HT1080 (cell line): ENCODE measurements at regions not wholly inside any gene's neighbourhood (a gene's known extent, or its start where the extent isn't known, plus 50 kb on each side); places are given as distances from the start of the nearest gene placed in this dataset.

ENCODE experiments used
- DNase-seq: peaks from one replicate; pipeline ENCODE4 v3.0.0-alpha.2; 2015; ENCODE audit warnings: low read depth

DNA sequence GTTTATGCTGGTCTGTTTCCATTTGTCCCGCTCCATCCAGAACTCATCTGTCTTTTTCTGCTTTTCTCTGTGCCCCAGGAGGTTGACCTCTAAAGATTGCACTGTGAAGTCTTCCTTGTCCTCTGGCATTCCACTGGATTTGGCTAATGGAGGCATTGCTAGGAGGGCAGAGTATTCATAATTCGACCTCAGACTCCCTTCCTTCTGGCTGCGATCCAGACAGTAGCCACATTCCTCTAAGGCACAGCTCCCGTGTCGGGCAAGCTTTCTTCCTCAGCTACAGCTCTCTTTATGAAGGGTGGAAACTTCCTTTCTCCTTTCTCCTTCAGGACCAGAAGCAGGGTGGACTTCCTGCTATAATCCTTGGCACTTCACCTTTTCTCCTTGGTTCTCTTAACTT is 175.9 kb downstream of the BAMBI start:
- no peak for DNase-seq

DNA sequence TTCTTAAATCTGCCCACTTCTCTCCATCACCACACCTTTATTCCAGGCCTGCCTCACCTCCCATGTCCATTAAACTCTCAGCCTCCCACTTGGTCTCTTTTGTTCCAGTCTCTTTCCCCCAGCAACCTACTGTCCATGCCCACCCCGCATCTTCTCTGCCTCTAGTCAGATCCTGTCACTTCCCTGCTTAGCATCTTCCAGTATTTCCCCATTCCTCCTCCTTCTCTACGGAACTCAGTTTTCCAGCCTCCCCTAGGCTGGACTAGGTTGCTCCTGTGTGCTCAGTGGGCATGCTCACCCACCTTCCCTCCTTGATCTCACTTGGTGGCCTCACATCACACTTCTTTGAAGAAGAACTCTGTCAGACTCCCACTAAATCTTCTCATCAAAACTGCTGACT is 179.8 kb downstream of the BAMBI start:
- DNase-seq, result no peak

DNA sequence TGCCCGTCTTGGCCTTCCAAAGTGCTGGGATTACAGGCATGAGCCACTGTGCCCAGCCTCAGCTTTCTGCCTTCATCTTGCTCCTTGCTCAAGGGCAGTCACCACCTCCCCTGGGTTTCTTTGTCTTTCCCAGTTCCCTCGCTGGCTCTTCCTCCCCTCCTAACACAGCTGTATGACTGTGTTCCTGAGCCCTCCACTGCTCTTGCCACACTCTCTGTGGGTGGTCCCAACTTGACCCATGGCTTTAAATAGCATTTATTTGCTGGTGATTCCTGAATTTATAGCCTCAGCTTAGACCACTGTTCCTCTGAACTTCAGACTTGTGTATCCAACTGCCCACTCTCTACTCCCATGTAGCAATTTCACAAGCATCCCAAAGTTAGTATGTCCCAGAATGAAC is 181.3 kb downstream of the BAMBI start:
- no peak for DNase-seq

DNA sequence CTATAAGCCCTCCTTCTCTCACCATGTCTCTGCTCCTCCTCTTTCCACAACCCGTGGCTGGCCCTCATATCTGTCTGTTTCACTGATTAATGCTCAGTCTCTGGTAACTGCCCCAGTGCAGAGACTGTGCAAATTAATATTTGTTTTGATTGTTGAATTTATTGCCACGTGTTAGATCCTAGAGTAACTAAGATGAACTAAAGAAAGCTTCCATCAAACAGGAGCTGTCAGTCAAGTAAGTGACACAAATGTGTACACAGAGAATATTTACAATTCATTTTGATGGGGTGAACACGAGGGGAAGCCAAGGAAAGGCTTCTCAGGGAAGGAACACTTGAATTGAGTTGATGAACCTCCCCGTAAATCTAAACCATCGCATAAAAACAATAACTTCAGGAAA is 182.5 kb downstream of the BAMBI start:
- DNase-seq, result no peak

DNA sequence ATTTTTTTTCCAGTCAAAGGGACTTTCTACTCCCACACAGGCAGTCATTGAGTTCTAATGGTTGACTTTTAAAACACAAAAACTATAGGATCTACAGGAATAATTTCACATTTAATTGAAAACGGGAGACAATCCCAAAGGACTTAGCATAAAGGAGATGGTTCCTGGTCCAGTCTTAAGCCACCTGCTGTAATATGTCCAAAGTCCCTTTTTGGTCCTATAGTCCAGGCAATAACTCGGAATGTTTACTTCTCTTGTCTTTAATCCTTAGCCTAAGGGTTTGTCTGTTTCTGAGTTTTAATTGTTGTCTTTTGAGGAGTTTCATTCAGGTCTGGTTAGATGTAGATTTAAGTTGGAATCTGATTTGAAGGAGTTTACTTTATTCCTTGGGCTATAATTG is 184.9 kb downstream of the BAMBI start:
- DNase-seq, result no peak

DNA sequence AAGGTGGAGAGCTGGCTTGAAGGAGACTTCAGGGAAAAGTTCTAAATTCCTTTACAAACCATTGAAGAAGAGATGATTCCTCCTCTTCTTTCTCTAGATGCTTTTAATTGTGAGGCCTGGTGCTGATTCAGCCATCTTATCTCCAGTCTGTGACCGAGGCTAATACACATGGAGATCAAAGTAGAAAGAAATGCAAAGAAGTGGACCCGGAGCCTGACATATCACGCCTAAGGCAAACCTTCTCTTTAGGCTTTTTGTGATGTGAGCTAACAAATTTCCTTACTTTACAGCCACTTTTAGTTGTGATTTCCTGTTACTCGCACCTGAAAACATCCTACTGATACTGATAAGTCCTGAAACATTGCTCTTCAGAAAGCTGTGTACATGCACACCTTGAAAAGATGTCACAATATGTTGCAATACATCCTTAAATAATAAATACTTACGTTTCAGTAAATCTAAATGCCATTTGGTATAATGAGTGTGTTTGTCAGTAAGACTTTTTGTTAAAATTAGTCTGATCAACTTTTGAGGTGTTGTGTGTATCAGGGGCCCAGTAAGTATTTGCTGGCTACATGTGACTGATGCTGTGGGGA is 192.4 kb downstream of the BAMBI start:
- DNase-seq, result no peak

DNA sequence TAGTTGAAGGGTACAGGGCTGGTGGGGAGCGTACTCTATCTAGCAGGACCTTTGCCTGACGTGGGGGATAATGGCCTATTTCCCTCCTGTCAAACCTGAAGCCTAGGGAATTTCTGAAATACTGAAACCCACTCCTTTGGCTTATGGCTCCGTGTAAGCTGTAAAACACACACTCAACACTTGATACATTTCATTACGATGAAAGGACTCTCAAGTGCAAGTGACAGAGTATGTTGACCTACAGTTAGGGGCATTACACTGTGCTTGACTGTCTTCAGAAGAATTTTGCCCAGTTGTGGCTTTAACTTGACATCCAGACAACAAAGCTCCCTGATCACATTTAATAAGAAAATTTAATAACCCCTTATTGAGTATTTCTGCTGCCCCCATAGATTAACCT is 194.3 kb downstream of the BAMBI start:
- DNase-seq, result no peak

DNA sequence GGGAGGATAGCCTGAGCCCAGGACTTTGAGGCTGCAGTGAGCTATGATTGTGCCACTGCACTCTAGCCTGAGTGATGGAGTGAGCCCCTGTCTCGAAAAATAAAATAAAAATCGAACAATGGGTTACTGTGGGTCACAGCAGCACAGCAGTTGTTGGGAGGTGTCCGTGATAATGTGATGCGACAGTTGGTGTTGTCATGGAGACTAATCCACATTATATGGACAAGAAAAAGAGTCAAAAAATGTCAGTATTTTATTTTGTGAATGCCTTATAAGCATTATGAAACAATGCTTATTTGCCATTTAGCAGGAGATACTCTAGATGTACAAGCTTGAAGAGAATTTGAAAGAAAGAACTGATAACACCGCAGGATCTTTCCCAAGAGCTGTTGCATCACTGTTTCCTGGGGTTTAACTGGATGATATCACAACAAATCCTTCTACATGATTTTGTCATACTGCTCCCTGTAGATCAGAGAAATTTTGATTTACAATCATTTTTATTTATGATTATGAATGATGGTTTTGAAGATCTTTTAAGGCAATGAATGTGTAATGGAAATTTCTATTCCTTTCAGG is 195.4 kb downstream of the BAMBI start:
- no peak for DNase-seq

DNA sequence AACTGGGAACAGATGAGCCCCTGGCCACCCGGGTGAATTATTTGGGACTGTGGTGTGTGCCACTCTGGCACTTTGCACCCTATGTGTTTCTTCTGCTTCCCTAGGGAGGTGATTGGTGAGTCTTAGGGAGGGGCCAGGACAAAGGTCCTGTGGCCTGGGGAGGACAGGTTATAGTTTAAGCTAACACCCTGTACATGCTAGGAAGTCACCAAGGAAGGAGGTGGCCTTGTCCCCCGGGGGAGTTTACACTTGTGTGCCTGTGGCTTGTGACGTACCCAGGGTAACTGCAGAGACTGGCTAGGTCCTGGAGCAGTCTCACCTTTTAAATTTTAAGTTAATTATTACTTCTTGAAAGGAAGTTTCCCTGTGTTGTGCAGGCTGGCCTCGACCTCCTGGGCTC is 196.2 kb downstream of the BAMBI start:
- DNase-seq, result no peak

DNA sequence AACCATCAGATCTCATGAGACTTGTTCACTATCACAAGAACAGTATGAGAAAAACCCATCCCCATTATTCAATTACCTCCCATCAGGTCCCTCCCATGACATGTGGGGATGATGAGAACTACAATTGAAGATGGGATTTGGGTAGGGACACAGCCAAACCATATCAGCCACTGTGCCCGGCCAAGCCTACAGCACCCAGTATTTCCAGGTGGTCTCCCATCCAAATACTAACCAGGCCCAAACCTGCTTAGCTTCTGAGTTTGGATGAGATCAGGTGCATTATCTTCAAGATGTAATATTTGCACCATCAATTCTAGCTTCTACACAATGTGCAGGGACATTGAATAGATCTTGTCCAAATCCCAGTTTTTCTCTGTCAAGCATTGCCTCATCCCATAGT is 196.9 kb downstream of the BAMBI start:
- no peak for DNase-seq

DNA sequence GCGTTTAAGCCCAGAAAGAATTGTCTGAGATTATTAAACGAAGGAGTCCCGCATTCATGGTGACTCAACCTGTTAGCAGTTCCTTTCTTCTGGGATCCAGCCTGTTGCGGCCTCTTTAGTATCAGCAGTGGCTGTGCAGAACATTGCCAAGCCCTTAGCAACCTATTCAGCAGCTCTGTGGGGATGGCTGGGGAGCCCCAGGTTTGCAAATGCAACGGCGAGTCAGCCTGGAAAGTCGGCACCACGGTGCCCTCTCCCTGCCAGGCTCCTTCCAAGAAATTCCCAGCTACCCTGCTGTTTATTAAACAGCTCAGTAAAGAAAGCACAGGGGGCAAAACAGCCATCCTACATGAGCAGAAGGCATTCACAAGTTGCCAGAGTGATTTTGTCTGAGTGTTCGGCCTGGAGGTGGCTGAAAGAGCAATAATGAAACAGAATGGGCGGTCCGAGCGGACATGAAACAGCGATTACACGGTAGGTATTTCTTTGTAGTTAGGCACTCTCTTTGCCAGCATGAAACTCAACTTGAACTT is 198.3 kb downstream of the BAMBI start:
- peak; percentile 36 for DNase-seq

DNA sequence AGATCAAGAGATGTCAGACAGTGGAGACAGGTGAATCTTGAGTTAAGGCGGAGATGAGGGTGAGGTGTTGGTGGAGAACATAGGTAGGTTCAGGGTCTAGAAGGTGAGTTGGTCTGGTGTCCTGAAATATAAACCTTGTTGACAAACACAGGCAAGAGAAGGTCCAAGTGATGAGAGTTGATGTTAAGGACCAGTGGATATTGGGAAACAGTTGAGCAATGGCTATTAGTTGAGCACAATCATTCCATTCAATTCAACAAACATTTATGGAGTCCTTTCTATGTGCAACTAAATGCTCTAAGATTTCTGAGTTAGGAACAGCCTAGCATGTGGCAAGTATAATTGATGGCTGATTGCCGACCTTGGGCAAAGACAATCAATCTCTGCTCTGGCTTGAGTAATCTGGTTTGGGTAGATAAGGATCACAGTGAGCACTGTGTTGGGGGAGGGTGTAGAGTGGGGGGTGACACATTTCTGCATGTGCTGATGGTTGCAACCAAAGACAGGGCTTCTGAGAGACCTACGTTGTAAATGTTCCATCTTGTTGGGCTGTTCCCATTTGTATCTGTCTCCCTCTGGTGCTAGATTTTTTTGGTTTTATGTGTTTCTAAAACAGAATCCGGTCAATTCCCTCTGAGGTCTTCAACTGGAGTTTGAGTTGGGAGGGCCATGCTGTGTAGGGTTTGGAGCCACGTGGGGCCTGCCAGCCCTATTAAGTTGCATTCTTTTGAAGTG is 201.1 kb downstream of the BAMBI start:
- DNase-seq, result no peak

DNA sequence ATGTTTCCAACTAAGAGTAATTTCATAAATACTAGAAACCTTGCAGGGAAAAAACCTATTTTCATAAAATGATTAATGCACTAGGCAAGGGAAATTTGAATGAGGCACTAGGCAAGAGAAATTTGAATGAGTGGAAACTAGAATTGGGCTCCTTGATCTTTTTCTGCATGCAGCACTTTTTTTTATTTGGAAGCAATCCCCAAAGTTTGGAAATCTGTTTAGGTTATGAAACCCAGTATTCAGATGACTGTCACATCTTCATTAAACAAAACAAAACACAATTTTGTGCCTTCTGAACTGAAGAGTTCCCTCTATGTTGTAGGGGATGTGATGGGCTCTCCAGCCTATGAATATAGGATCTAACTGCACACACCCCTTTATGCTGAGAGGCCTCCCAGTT is 201.9 kb downstream of the BAMBI start:
- no peak for DNase-seq

DNA sequence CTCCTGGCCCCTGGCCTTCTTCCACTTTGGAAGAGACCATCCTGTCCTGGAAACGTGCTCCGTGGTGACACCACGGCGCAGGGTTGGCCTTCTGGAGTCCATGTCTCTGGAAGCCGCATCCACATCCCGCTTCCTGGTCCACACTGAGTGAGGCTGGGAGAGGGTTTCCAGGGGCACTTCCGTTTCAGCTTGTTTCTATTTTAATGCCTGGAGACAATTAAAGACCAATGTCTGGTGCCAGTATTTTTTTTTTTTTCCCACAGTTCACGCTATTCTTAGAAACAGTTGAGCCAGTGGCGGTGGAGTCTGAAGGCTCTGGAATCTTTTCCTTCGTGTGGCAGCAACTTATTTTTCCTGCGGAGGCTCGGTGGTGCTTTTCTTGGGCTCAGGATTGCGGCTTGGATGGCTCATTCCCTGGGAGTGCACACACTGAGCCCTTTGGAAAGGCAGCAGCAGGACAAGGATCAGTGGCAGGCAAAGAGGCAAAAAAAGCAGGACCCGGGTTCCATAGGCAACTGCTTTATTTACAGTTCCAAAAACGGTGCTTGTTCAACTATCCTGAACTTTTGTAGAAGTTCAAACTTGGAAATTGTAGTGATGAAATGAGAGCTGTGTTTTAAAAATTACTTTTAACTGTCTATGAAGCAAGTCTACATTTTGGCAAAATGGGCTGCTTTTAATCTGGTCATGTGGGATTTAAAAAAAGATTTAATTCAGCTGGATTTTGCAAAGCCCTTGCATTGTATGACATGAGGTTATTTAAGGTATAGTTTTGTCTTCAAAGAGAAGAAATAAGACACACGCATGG is 202.8 kb downstream of the BAMBI start:
- DNase-seq, result no peak

DNA sequence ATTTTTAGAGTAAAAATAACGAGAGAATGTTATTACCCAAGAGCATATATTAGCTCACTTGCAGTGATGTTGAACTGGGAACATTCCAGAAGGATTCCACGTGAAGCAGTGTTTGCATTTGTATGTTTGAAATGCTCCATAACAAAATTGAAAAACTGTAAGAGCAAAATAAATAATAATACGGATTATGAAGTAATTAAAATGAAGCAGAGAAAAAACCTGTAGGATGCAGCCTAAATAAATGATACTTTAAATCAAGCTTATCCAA is 203.3 kb downstream of the BAMBI start:
- DNase-seq, result no peak

DNA sequence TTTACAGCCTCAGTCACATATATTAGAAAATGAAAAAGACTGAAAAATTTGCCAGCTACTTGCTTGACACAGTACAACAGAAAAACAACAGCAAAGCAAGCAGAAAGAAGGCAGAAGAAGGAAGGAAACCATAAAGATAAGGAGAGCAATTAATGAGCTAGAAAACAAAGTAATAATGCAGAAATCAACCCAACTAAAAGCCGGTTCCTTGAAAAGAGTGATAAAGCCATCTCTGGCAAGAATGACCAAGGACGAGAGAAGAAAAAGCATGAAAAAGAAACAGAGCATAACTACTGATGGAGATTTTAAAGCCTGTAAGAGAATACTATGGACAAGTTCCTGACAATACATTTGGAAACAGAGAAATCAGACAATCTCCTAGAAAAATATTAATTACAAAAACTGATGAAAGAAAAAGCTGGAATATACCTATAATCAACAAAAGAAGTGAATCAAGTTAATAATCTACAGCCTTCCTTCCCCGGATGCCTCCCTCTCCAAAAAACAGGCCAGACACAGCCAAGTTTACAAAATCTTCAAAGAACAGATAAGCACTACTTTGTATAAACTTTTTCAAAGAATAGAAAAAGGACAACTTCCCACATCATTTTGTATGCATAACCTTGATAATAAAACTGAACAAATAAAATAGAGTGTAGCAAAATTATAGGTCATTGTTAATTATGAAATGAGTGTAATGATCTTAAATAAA is 204.0 kb downstream of the BAMBI start:
- no peak for DNase-seq

DNA sequence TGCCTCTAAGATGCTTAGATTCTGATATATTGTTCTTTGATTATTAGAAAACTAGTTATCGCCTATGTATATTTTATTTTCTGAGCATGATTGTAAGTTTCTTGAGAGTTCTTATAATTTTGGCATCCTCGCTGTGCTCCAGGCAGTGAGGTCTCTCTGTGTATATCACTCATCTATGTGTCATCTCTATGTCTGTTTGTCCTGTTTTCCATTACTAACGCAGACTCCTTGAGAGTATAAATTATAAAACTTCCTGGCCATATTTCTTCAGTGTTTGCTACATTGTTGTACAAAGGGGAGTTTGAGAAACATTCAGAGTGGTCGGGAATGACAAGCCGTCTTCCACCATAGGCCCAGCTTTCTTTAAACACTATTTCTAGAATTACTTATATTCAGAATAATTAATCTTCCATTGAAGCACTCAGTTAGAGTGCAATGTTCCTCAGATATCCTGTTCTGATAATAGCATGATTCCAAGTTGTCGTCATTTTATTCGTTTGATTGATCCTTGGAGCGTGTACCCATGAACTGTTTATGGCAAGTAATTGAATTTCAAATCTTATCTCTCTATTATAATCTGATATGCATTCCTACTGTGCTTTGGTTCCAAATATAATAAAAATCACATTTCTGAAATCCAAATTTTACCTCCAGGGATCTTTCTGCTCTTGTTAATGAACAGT is 206.6 kb downstream of the BAMBI start:
- DNase-seq, result no peak

DNA sequence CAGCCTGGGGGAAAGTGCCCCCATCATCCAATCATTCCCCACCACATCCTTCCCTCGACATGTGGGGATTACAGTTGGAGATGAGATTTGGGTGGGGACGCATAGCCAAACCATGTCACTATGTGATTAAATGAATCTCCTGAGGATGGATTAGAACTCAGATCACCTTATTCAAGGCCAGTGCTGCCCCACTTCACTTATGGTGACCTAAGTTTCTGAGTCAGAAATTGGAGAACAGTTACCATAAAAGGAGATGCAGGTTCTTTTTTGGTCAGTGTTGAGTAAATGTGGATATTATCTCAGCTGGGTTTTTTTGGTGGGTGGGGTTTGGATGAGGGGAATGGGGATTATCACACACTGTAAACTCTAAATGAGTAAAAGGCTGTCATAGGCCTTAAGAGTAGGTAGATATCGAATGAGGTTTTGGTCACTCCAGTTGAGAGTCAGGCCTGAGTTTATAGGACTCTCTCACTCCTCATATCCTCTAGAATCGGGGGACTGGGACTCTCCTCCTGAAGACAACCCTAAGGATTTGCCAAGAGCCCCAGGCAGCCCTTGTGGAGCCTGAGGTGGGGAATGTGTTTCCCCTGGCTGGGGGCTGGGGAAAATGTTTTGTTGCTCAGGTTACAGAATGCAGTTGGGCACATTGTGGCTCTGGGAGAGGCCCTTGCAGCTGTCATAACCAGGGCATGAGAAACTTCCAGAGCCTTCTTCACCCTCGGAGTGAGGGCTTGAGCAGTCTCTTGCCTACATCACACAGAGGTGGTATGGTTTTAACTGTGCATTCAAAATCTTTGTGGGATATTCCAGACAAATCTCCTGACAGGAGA is 213.0 kb downstream of the BAMBI start:
- no peak for DNase-seq

DNA sequence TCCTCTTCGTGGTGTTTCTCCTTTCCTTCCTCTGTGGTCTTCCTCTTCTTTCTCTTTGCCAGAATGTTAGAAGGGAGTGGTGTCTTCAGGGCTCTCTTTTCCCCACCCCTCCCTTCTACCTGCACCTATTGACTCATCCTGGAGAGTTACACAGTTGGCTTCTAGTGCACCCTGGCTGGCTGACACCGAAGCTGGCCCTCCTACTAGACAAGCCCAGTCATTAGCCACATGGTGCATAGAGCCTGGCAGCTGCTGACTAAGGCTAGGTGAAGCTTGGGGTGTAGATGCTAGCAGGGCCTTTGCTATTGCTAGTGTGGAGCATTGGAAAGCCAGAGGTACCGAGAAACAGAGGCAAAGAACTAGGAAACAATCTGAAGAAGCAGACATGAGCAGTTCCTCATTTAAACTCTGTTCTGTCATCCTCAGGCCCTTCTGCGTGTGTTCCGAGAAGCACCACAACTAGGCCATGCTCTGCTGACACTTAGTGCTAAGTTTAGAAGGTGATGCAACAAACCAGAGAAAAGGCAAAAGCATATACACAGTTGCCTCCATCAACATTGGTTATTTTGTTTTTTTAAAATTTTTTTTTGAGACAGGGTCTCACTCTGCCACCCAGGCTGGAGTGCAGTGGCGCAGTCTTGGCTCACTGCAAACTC is 213.9 kb downstream of the BAMBI start:
- no peak for DNase-seq
